Activated CD8-positive, alpha-beta memory T cell treated with anti-CD3 and anti-CD28 coated beads for 48 hours (primary cell): ENCODE measurements at regions not wholly inside any gene's neighbourhood (a gene's known extent, or its start where the extent isn't known, plus 50 kb on each side); places are given as distances from the start of the nearest gene placed in this dataset.

Source experiments
- DNase-seq, 3 experiments: peaks; one replicate each; pipeline ENCODE4 v3.0.0-alpha.2; 2020; ENCODE audit warnings: low read depth in 2 of 3, low spot score in 2 of 3

DNA sequence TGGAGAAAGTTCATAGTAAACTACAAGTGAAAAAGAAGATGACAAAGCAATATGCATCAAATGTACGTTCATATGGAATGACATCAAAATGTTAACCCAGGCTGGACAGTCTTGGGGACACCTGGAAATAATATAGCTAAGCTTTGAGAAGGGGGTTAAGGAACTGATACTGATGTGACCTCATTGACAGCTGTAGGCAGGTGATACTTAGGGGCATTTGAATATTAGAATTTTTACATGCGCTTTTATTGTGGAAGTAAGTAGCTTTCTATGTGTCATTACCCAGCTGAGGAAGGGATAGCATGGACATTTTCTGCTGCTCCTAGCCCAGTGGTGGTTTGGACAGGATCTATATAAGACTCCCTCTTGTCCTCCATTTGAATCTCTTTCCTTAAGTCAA is 299.7 kb downstream of the CWC27 start:
- DNase-seq: no peak

DNA sequence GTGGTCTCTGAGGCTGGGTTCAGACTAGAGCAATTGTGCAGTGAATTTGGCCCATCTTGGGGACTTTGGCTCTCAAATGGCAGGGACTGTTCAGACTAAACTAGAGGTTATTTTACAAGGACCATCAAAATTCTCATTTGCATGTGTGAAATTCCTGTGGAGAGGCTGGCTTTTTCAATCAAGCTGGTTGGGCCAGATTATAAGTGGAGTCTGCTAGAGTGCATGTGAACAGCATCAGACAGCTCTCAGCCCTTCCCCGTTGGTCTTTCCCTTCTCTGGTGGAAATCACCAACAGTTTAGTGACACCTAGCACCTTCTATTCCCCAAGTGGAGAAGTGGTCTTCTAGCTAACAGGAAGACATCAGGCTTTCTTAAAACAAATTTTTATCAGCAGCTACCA is 301.3 kb downstream of the CWC27 start:
- DNase-seq: no peak

DNA sequence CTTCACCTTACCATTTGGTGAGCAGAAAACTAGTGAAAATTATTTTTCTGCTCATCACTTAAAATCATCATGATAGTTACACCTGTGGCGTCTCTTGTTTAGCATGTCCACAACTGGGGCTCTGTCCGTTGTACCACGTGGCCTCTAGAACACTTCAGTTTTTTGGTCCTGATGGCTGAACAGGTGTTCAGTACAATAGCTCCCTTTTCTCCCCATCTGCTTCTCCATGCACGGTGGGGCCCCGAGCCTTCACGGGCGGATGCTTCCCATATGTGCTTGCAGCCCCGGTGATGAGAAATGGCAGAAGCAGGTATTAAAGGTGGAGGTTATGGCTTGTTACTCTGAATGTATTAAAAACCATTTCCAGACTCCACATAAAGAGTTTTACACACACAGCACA is 304.1 kb downstream of the CWC27 start:
- DNase-seq: no peak

DNA sequence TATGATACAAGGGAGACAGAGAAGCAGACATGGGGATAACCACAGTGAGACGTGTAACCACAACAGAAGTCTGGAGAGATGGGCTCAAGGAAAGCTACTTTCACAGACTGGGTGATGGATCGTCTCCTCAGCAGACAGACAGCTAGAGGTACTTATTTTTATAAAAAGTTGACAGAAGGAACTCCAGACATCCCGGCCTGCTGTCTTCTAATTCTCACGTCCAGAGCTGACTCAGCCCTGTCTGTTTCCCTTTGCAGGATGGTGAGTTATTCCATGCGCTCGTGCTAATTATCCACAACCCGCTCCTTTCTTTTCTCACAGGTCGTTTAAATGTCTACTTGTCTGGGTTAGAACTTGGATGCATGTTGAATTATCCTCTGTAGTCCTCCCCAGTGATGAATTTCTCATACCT is 304.5 kb downstream of the CWC27 start:
- no peak for DNase-seq

DNA sequence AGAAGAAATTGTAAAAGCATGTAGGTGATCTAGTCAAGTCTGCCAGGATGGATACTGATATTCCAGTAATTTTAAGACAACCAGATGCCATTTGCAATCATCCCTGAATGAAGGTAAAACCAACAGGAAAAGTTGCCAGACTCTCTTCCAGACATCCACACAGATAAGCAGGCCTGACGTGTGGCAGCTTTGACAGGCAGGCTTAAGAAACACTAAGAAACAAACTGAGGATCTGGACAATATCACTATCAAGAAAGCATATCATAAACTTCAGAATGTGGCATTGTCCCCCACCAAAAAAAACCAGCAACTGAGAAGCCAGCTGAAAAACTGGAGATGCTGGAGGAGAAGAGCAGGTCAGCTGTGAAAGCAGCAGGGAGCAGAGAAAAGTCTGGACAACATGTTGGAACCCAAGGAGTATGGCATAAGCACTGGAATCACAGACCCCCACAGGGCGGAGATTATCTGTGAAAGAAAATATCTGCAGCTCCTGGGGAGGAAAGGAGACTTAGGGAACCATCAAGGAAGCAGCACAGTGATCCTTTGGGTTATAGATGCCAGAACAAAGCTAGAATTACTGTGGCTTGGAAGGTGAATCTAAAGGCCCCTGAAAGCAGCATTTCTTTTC is 307.0 kb downstream of the CWC27 start:
- DNase-seq: no peak

DNA sequence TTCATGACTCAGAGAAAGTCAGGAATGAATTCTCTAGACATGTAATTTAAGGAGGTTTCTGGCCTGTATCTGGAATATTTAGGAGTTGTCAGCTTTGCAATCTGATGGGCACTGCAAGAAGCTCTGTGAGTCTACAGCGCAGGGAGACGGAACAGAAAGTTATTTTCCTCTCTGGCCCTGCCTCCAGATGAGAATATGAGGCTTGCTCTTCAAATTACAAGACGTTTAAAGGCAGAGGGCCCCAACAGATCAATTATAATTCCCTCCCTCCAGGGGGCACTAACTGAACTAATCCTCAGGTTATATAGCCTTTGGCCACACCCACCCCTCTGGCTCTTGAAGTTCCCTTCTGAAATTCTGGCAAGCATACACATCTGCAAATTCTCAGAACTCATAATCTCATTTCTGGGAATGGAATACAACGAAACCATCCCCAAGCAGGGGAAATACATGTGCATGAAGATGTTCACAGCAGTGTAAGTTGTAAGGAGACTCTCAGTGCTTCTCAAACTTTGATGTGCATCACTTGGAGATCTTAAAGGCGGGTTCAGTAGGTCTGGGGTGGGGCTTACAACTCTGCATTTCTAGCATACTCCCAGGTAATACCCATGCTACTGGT is 307.6 kb downstream of the CWC27 start:
- DNase-seq: peak in 1 of 3 experiments; percentile 14

DNA sequence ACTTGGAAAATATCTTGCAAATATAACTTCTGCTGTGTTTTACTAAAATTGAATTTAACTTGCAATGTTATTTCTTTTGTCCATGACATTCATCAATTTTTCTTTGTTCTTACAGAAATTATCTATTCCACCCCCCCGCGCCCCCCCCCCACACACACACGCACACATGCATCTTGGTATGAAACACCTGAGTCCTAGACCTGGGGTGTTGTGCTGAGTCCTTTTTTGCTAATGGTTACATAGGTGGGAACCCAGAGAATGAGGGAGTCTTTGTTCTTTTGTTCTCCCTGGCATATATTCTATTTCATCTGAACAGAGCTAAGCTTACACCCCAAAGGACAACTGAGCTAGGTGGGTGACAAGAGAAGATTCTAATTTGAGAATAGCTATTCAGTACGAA is 308.9 kb downstream of the CWC27 start:
- DNase-seq: no peak

DNA sequence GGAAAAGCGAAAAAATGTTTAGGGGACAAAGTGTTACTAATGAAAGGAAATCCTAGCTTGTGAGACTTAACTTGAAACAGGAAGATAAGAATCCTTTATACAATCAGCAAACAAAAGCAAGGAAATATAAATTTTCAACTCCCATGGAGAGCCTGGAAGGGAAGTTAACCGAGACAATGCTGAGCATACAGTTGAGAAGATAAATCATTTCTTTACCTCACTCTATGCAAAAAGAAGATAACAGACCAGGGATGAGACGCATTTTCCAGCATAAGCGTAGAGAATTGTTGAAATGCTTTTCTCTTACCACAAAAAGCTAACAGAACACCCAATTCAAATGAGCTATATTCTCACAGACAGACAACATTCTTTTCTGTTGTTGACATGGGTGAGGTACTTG is 309.6 kb downstream of the CWC27 start:
- no peak for DNase-seq

DNA sequence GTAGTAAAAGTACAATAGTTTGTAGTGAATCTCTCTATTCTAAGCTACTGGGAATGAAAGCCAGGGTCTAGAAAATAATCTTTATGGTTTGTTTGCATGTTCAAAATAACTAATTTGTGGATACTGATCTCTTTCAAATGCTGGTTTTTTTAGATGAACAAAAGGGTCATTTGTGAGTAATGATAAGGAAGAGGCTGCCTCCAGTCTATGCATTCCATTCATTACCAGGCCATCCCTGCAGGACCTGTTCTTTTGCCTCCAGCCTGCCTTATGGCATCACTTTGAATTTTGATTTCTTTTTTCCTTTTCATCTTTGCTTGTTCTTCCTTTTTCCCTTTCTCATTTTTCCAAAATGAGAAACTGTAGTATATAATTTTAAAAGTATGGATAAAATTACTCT is 312.3 kb downstream of the CWC27 start:
- DNase-seq: no peak

DNA sequence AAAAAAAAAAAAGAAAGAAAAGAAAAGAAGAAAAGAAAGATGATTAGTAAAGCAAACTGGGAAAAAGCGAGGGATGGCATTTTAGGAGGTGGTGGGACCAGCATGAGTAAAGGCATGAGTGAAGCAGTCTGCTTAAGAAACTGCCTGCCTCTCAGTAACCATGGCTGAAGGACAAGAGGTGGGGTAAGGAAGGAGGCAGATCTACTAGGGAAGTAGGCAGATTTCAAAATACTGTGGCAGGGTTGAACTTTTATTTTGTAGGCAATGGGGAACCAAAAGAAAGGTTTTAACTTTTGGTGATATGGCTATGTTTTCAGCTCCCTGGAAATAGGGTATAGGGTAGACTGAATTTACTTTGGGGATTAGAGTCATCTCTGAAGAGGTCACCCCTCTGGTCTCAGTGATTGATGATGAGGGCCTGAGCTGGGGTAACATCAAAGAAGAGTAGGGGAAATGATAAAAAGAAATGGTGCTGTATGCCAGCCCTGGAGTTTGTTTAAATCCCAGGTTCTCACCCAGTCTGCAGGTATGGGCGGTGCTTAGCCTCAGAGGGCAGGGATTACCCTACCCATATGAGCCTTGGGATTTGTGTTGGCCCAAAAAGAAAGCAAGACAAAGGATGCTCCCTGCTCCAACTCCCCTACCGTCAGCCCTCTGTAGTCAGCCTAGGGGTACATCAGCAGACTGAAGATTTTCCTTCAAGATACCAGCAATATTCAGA is 316.2 kb downstream of the CWC27 start:
- DNase-seq: no peak

DNA sequence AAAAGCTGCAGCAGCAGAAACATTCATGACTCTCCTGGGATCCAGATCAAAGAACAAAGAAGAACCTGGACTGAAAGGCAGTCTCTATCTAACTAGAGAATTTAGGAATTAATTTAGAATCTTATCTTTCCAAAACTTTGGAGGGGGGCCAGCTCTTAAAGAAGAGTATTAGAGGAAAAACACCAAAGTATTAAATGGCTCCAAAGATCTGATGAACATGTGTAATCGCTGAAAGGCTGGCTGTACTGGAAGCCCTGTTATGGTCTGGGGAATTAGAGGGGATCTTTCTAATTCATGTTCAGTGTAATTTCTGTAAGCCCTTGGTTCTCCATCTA is 316.8 kb downstream of the CWC27 start:
- DNase-seq: no peak

DNA sequence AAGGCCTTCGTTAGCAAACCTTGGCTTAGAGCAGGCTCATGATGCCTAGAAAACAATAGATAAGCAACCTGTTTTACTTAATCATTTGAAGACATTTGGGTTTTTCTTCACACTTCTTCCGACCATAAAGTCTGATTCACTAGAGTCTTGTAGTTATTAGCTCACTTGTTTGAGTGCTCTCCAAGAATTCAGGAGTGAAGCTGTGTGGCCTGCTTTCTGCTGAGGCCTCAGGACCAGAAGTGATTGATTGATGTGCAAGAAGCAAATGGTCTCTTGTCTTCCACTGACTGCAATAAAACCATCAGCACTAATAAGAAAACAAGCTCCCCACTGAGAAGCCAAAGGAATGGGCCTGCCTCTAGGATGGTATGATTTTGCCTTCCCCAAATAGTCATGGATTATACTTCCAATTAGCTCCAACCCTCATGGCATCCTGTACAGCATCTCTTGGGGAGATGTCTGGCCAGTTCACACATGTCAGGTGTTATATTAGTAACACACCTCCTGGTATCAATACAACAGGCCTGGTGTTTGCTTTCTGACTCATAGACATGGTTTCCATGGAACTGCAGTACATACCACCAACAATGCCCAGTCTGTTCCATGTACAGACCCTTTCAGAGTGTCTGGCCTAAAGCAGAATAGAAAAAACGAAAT is 317.6 kb downstream of the CWC27 start:
- DNase-seq: no peak

DNA sequence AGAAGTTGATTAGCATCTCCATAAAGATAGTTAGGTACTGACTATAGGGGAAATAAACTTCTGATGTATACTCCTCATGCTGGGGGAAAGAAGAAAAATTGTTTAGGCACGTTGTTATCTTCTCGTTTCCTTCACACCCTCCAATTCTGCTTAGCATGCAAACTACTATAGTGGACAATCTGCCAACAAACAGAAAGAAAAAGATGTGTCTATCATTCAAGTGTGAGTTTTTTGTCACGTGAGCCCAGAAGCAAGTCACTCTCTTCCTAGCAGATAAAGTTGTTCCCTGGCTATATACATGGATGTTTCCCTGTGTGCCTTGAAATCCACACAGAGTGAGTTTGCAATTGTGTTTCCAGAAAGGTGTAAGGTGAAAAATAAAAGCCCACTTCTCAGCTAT is 318.4 kb downstream of the CWC27 start:
- DNase-seq: no peak

DNA sequence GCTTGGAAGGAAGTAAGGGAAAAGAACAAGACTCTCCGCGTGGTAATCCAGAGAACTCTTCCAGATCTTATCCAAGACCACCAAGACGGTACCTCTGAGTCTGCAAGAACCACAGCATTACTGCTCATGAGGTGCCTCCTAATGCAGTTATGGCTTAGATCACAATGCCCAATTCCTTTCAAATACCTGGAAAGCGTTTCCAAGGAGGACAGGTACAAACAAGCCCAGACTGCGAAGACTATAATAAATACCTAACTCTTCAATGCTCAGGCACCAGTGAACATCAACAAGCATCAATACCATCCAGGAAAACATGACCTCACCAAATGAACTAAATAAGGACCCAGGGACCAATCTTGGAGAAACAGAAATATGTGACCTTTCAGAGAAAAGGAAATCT is 325.5 kb downstream of the CWC27 start:
- DNase-seq: no peak

DNA sequence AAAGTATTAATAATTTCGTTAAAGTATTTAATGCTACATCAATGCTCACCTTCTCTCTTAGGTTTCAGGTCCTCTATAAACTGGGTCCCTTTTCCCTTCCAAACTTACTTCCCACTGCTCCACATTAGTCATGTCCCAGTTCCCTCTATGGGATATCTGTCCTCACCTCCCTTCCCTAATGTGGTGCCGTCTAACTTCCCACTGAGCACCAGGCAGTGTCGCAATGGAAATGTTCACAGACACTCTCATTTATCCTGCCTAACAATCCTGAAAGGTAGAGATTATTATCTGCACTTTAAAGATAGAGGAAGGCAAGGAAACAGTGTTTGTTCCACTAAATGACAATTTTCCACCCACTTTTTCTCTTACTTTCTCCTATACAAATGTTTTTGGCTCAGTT is 329.7 kb downstream of the CWC27 start:
- DNase-seq: no peak
